HG02973 (cell line): ENCODE measurements at regions not wholly inside any gene's neighbourhood (a gene's known extent, or its start where the extent isn't known, plus 50 kb on each side); places are given as distances from the start of the nearest gene placed in this dataset.

ENCODE experiments used
- ATAC-seq: cut with Tn5 transposase; IDR thresholded peaks from one replicate; pipeline ENCODE4 v1.9.1; 2021; ENCODE audit warnings: moderate library complexity; ENCODE audit not compliant: unreplicated experiment

GRCh38 chr14:22390824-22391461 is 198.1 kb downstream of the DAD1 start:
- no peak for ATAC-seq

- ATAC-seq: no peak
Measured at GRCh38 chr14:22390195-22390594, 198.8 kb downstream of the DAD1 start.

- no peak for ATAC-seq
Measured at GRCh38 chr14:22388669-22389595, 200.1 kb downstream of the DAD1 start.

- ATAC-seq: no peak
Measured at GRCh38 chr14:22387776-22388241, 201.2 kb downstream of the DAD1 start.

GRCh38 chr14:22386924-22387775 is 201.9 kb downstream of the DAD1 start:
- ATAC-seq: no peak

GRCh38 chr14:22384974-22385526 is 204.0 kb downstream of the DAD1 start:
- no peak for ATAC-seq

GRCh38 chr14:22384167-22384549 is 204.9 kb downstream of the DAD1 start:
- no peak for ATAC-seq

- ATAC-seq: no peak
Measured at GRCh38 chr14:22383515-22384166, 205.4 kb downstream of the DAD1 start.

GRCh38 chr14:22382955-22383354 is 206.1 kb downstream of the DAD1 start:
- no peak for ATAC-seq

GRCh38 chr14:22382395-22382794 is 206.6 kb downstream of the DAD1 start:
- no peak for ATAC-seq

- ATAC-seq: no peak
Measured at GRCh38 chr14:22381766-22382165, 207.3 kb downstream of the DAD1 start.

GRCh38 chr14:22381408-22381760 is 207.6 kb downstream of the DAD1 start:
- ATAC-seq: no peak

GRCh38 chr14:22380571-22381407 is 208.2 kb downstream of the DAD1 start:
- no peak for ATAC-seq

GRCh38 chr14:22379727-22380126 is 209.3 kb downstream of the DAD1 start:
- ATAC-seq: no peak

- no peak for ATAC-seq
Measured at GRCh38 chr14:22378181-22378580, 210.8 kb downstream of the DAD1 start.

- no peak for ATAC-seq
Measured at GRCh38 chr14:22375321-22375930, 213.6 kb downstream of the DAD1 start.

- ATAC-seq: no peak
Measured at GRCh38 chr14:22370084-22370847, 218.8 kb downstream of the DAD1 start.

GRCh38 chr14:22358726-22359125 is 230.3 kb downstream of the DAD1 start:
- ATAC-seq: no peak
